Thymus (tissue), 11 donors: ENCODE measurements at regions not wholly inside any gene's neighbourhood (a gene's known extent, or its start where the extent isn't known, plus 50 kb on each side); places are given as distances from the start of the nearest gene placed in this dataset.

Experiments
- DNase-seq, 9 donors: peaks; one replicate each; pipeline ENCODE4 v3.0.0-alpha.2; 2013; ENCODE audit warnings: low spot score in 9 of 9, low read depth in 6 of 9, missing footprints in 1 of 9
- H3K27ac ChIP-seq, 2 donors: one replicate each; pipeline ENCODE4 v1.5.1; 2013; ENCODE audit warnings: control low read depth in 1 of 2, low read depth in 1 of 2, low read length in 1 of 2, mild to moderate bottlenecking in 1 of 2, moderate library complexity in 1 of 2
- H3K27me3 ChIP-seq, 2 donors: one replicate each; pipeline ENCODE4 v1.5.1; 2013; ENCODE audit warnings: low read length in 1 of 2; ENCODE audit not compliant: control insufficient read depth in 2 of 2, insufficient read depth in 1 of 2
- H3K36me3 ChIP-seq, 2 donors: one replicate each; pipeline ENCODE4 v1.5.1; 2013; ENCODE audit warnings: low read length in 1 of 2, mild to moderate bottlenecking in 1 of 2, moderate library complexity in 1 of 2; ENCODE audit not compliant: control insufficient read depth in 2 of 2, insufficient read depth in 2 of 2
- H3K4me1 ChIP-seq, 2 donors: one replicate each; pipeline ENCODE4 v1.5.1; 2013; ENCODE audit warnings: low read length in 2 of 2; ENCODE audit not compliant: control insufficient read depth in 2 of 2, insufficient read depth in 2 of 2
- H3K4me3 ChIP-seq, 2 donors: one replicate each; pipeline ENCODE4 v1.5.1; 2013; ENCODE audit warnings: low read length in 2 of 2, control low read depth in 1 of 2, mild to moderate bottlenecking in 1 of 2
- H3K9me3 ChIP-seq, 2 donors: one replicate each; pipeline ENCODE4 v1.5.1; 2013; ENCODE audit warnings: low read length in 1 of 2, mild to moderate bottlenecking in 1 of 2; ENCODE audit not compliant: control insufficient read depth in 2 of 2, insufficient read depth in 1 of 2
- WGBS: extraction: QIAGEN DNeasy Blood & Tissue Kit; methylation state at CpG from one replicate; pipeline ENCODE4 v1.1.7; 2013; 5-methylcytosine and 5-hydroxymethylcytosine counted together
- donor health status: healthy.

DNA sequence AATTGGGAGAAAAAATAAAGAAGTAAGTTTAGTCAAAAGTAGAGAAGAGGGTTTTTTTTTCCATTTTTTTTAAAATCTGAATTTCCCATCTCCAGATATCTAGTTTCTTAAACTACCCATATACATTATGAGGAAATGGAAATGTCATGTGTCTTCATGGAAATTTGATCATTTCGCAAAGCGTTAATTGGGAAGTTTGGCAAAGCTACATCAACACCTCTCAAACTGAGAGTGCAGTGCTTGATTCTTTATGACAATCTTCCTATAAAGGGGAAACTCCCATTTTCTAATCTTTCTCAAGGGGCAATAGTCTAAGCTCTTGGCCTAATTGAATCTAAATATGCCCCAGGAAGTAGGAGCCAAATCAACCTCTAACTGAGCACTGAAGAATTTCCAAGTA lies 110.4 kb upstream of the INHBA start:
- H3K9me3 ChIP-seq: peaks cover 0 to 4% of the 10 kb centered on the region in 2 donors
- no peaks in the 10 kb centered on the region for H3K27me3 ChIP-seq
- no peak for DNase-seq
- 95% methylated on average over 2 of the region's 2 CpGs for WGBS
- H3K4me1 ChIP-seq: peaks cover 0 to 6% of the 10 kb centered on the region in 2 donors
- H3K27ac ChIP-seq: no peak overlapping the region
- no peaks in the 10 kb centered on the region for H3K36me3 ChIP-seq
- H3K4me3 ChIP-seq: no peak overlapping the region

DNA sequence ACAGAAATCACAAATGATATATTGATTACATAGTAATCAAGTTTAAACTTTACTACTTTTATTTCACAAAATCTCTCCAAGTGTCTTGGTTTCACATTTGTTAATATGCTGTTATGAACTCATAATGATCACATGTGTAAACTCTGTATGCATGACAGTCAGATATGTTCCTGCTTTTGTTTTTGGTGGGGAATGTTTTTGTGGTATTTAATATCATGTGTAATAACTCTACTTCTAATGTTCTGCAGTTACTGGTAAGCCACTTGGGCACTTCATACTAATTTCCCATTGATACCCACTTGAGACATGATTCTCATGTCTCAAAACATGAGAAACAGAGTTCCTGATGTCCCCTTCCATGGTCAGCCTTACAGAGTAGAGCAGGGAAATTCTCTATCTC lies 109.1 kb upstream of the INHBA start:
- DNase-seq: no peak
- H3K9me3 ChIP-seq: peaks cover 0 to 4% of the 10 kb centered on the region in 2 donors
- H3K27me3 ChIP-seq: no peaks in the 10 kb centered on the region
- peaks cover 0 to 6% of the 10 kb centered on the region in 2 donors for H3K4me1 ChIP-seq
- H3K27ac ChIP-seq: no peak overlapping the region
- H3K4me3 ChIP-seq: no peak overlapping the region
- H3K36me3 ChIP-seq: no peaks in the 10 kb centered on the region

DNA sequence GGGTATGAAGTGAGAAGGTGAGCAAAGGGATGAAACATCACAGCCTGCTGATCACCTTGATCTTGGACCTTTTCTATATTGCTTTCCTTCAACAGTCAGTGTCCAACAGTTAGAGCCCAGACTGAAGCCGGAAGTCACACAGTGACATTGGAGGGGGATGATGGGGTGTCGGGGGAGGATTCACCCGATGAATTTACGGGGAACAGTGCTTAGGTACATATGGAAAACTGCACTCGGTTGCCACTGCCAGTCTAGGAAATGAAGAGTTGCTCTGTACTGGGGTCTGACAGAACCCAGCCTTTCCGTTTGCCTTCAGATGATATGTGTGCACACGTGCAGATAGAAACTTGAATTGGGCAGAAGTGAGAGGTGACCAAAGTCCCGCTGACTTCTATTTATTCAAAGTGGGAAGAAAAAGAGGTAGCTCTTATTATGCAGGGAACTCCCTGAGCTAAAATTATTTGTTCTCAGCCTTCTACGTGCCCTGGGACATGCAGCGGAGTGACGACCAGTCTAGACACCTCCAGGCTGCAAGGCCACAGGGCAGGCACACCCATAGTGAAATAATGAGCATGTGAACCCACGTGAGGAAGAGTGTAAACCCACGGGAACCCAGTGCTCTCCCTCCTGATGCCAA lies 107.2 kb upstream of the INHBA start:
- 93% methylated on average over 13 of the region's 13 CpGs for WGBS
- Histone ChIP-seq H3K4me3 (no peak overlapping the region), H3K27ac (no peak overlapping the region), H3K4me1 (no peaks in the 10 kb centered on the region), H3K27me3 (no peaks in the 10 kb centered on the region), H3K36me3 (no peaks in the 10 kb centered on the region), H3K9me3 (peaks cover 0 to 4% of the 10 kb centered on the region in 2 donors)
- DNase-seq: no peak

DNA sequence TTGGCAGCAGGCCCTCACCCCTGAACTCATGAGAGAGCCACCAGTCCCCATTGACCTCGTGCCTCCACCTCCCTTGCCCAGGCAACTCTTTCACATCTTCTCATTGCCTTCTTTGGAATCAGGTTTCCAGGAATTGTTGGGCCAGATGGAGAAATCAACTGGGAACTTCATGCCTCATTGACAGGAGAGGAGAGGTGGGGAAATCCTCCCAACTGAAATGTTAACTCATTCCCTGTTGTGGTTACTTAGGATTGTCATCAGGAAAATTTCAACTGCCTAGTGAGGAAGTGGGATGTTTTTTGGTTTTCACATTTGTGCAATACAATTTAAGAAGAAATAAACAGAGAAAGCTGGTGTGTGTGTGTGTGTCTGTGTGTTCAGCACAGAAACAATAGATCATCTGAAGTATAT lies 106.6 kb upstream of the INHBA start:
- 89% methylated on average over 1 of the region's 1 CpG for WGBS
- no peak overlapping the region for H3K27ac ChIP-seq
- no peak overlapping the region for H3K4me3 ChIP-seq
- H3K27me3 ChIP-seq: no peaks in the 10 kb centered on the region
- DNase-seq: no peak
- no peaks in the 10 kb centered on the region for H3K4me1 ChIP-seq
- H3K9me3 ChIP-seq: peaks cover 0 to 4% of the 10 kb centered on the region in 2 donors
- H3K36me3 ChIP-seq: no peaks in the 10 kb centered on the region

- WGBS: 96% methylated on average over 2 of the region's 2 CpGs
- Histone ChIP-seq H3K9me3 (peaks cover 0 to 4% of the 10 kb centered on the region in 2 donors), H3K27ac (no peak overlapping the region), H3K27me3 (no peaks in the 10 kb centered on the region), H3K36me3 (no peaks in the 10 kb centered on the region), H3K4me3 (no peak overlapping the region), H3K4me1 (no peaks in the 10 kb centered on the region)
- DNase-seq: no peak
Observed at GRCh38 chr7:41809116-41809515, 106.2 kb upstream of the INHBA start.

GRCh38 chr7:41808541-41808940 lies 105.7 kb upstream of the INHBA start:
- 97% methylated on average over 3 of the region's 3 CpGs for WGBS
- H3K27ac ChIP-seq: no peak overlapping the region

GRCh38 chr7:41803569-41803968 lies 100.7 kb upstream of the INHBA start:
- Histone ChIP-seq H3K4me1 (no peaks in the 10 kb centered on the region), H3K4me3 (no peak overlapping the region), H3K27ac (no peak overlapping the region), H3K9me3 (no peaks in the 10 kb centered on the region), H3K36me3 (no peaks in the 10 kb centered on the region), H3K27me3 (no peaks in the 10 kb centered on the region)
- DNase-seq: no peak
- WGBS: 90% methylated on average over 2 of the region's 2 CpGs

More at GRCh38 chr7:41808541-41808940, 105.7 kb upstream of the INHBA start:
- no peak for DNase-seq
- Histone ChIP-seq H3K4me1 (no peaks in the 10 kb centered on the region), H3K9me3 (peaks cover 0 to 4% of the 10 kb centered on the region in 2 donors), H3K36me3 (no peaks in the 10 kb centered on the region), H3K27me3 (no peaks in the 10 kb centered on the region), H3K4me3 (no peak overlapping the region)

DNA sequence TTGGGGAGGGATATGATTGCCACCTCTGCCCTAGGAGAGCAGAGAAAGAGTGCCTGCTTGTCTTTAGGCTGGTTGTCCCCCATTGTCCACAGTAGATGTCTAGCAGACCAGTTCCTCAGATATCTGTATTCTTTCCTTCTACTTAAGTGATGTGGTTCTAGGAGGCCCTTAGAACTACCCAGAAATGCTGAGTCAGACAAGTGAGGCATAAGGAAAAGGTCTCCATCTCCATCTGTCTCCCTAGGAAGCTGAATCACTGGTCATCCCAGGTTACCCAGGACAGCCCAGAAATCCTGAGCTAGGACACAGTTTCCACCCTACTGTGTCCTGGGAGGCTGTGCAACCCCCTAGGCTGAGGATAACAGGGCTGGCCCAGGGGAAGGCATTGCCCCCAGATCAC lies 93.4 kb upstream of the INHBA start:
- H3K27me3 ChIP-seq: no peaks in the 10 kb centered on the region
- H3K27ac ChIP-seq: no peak overlapping the region
- no peaks in the 10 kb centered on the region for H3K36me3 ChIP-seq
- no peak for DNase-seq
- no peaks in the 10 kb centered on the region for H3K9me3 ChIP-seq
- H3K4me3 ChIP-seq: no peak overlapping the region
- no peaks in the 10 kb centered on the region for H3K4me1 ChIP-seq

GRCh38 chr7:41795276-41795833 lies 92.5 kb upstream of the INHBA start:
- Histone ChIP-seq H3K4me3 (no peak overlapping the region), H3K27me3 (no peaks in the 10 kb centered on the region), H3K27ac (no peak overlapping the region), H3K36me3 (no peaks in the 10 kb centered on the region), H3K4me1 (no peaks in the 10 kb centered on the region), H3K9me3 (no peaks in the 10 kb centered on the region)
- WGBS: 88% methylated on average over 6 of the region's 6 CpGs
- no peak for DNase-seq
